ENCODE measurements at regions not wholly inside any gene's neighbourhood (a gene's known extent, or its start where the extent isn't known, plus 50 kb on each side); places are given as distances from the start of the nearest gene placed in this dataset.

- H3K9ac ChIP-seq (ENCODE audit: low read length in 3 of 3), result no peak overlapping the region
- no peaks in the 10 kb centered on the region for H3K9me3 ChIP-seq (ENCODE audit: control insufficient read depth in 2 of 3, insufficient read depth in 1 of 3, low read length in 3 of 3)
- no peak overlapping the region for H3K27ac ChIP-seq (ENCODE audit: low read depth in 2 of 2, low read length in 2 of 2)
- H3K4me3 ChIP-seq (ENCODE audit: low read length in 3 of 3), result no peak overlapping the region
- no peaks in the 10 kb centered on the region for H3K4me1 ChIP-seq (ENCODE audit: control insufficient read depth in 2 of 3, insufficient read depth in 2 of 3, low read depth in 1 of 3, low read length in 3 of 3)
- TF ChIP-seq, protein P1, sequence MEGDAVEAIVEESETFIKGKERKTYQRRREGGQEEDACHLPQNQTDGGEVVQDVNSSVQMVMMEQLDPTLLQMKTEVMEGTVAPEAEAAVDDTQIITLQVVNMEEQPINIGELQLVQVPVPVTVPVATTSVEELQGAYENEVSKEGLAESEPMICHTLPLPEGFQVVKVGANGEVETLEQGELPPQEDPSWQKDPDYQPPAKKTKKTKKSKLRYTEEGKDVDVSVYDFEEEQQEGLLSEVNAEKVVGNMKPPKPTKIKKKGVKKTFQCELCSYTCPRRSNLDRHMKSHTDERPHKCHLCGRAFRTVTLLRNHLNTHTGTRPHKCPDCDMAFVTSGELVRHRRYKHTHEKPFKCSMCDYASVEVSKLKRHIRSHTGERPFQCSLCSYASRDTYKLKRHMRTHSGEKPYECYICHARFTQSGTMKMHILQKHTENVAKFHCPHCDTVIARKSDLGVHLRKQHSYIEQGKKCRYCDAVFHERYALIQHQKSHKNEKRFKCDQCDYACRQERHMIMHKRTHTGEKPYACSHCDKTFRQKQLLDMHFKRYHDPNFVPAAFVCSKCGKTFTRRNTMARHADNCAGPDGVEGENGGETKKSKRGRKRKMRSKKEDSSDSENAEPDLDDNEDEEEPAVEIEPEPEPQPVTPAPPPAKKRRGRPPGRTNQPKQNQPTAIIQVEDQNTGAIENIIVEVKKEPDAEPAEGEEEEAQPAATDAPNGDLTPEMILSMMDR (IDR thresholded peaks at IDR 0.05; ENCODE audit: borderline replicate concordance, extremely low read depth, insufficient read depth), result no peak
- H3K36me3 ChIP-seq (ENCODE audit: control insufficient read depth in 2 of 3, insufficient read depth in 3 of 3, low read length in 3 of 3), result no peaks in the 10 kb centered on the region
- no peaks in the 10 kb centered on the region for H3K27me3 ChIP-seq (ENCODE audit: control insufficient read depth, insufficient read depth, low read length)
- no peak for DNase-seq
- no peak for FAIRE-seq
- intact Hi-C loops (cut with DNase I), result no loop called here
Observed at GRCh38 chr5:5883562-5883961, 461.1 kb downstream of the ICE1 start.

GRCh38 chr5:5883146-5883545 is 460.7 kb downstream of the ICE1 start:
- H3K4me3 ChIP-seq (ENCODE audit: low read length in 3 of 3), result no peak overlapping the region
- DNase-seq, result no peak
- no peaks in the 10 kb centered on the region for H3K4me1 ChIP-seq (ENCODE audit: control insufficient read depth in 2 of 3, insufficient read depth in 2 of 3, low read depth in 1 of 3, low read length in 3 of 3)
- H3K27me3 ChIP-seq (ENCODE audit: control insufficient read depth, insufficient read depth, low read length), result no peaks in the 10 kb centered on the region
- TF ChIP-seq, protein P1 (IDR thresholded peaks at IDR 0.05; ENCODE audit: borderline replicate concordance, extremely low read depth, insufficient read depth), result no peak
- H3K36me3 ChIP-seq (ENCODE audit: control insufficient read depth in 2 of 3, insufficient read depth in 3 of 3, low read length in 3 of 3), result no peaks in the 10 kb centered on the region
- intact Hi-C loops (cut with DNase I), result no loop called here
- no peak for FAIRE-seq
- no peaks in the 10 kb centered on the region for H3K9me3 ChIP-seq (ENCODE audit: control insufficient read depth in 2 of 3, insufficient read depth in 1 of 3, low read length in 3 of 3)
- no peak overlapping the region for H3K27ac ChIP-seq (ENCODE audit: low read depth in 2 of 2, low read length in 2 of 2)
- no peak overlapping the region for H3K9ac ChIP-seq (ENCODE audit: low read length in 3 of 3)

DNA sequence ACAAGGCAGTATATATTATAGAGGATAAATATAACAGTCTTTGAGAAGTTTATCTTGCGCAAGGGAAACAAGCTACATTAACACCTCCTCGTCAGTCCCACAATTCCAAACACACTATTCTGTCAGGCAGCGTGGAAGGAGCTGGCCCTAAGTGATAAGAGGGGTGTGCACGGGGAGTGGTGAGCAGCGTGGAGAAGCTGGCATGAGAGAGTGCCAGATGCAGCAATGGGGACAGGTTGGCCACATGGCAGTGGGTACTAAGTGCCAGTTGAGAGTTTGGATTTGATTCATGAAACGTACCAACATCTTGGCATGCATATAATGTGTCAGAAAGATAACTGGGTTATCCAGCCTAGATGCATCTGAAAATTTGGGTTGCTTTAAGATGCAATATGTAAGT is 460.2 kb downstream of the ICE1 start:
- Histone ChIP-seq H3K4me1 (ENCODE audit: control insufficient read depth in 2 of 3, insufficient read depth in 2 of 3, low read depth in 1 of 3, low read length in 3 of 3) (no peaks in the 10 kb centered on the region), H3K9ac (ENCODE audit: low read length in 3 of 3) (no peak overlapping the region), H3K9me3 (ENCODE audit: control insufficient read depth in 2 of 3, insufficient read depth in 1 of 3, low read length in 3 of 3) (no peaks in the 10 kb centered on the region), H3K4me3 (ENCODE audit: low read length in 3 of 3) (no peak overlapping the region), H3K27ac (ENCODE audit: low read depth in 2 of 2, low read length in 2 of 2) (no peak overlapping the region), H3K27me3 (ENCODE audit: control insufficient read depth, insufficient read depth, low read length) (no peaks in the 10 kb centered on the region), H3K36me3 (ENCODE audit: control insufficient read depth in 2 of 3, insufficient read depth in 3 of 3, low read length in 3 of 3) (no peaks in the 10 kb centered on the region)
- TF ChIP-seq, protein P1 (IDR thresholded peaks at IDR 0.05; ENCODE audit: borderline replicate concordance, extremely low read depth, insufficient read depth), result no peak
- intact Hi-C loops (cut with DNase I), result no loop called here
- DNase-seq, result no peak
- FAIRE-seq, result no peak

DNA sequence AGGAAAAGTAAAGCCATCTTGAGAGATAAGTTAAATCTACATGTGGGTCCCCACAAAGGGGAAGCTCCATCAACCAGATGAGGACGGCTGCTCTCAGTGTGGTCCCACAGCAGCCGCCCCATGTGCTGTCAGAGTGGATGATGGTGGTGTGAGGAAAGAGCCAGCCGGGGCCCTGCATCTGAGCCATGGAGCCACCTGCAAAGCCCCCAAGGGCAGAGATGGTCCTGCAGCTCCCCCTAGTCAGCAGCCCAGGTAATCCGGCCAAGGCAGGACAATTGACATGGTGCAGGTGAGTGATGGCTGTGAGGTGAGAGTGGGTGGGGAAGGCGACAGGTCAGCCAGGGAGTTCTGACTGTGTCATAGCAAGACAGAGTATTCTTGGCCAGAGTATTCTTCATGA is 458.8 kb downstream of the ICE1 start:
- Histone ChIP-seq H3K27ac (ENCODE audit: low read depth in 2 of 2, low read length in 2 of 2) (no peak overlapping the region), H3K4me1 (ENCODE audit: control insufficient read depth in 2 of 3, insufficient read depth in 2 of 3, low read depth in 1 of 3, low read length in 3 of 3) (no peaks in the 10 kb centered on the region), H3K36me3 (ENCODE audit: control insufficient read depth in 2 of 3, insufficient read depth in 3 of 3, low read length in 3 of 3) (no peaks in the 10 kb centered on the region), H3K9me3 (ENCODE audit: control insufficient read depth in 2 of 3, insufficient read depth in 1 of 3, low read length in 3 of 3) (no peaks in the 10 kb centered on the region), H3K4me3 (ENCODE audit: low read length in 3 of 3) (no peak overlapping the region), H3K27me3 (ENCODE audit: control insufficient read depth, insufficient read depth, low read length) (no peaks in the 10 kb centered on the region), H3K9ac (ENCODE audit: low read length in 3 of 3) (no peak overlapping the region)
- TF ChIP-seq, protein P1 (IDR thresholded peaks at IDR 0.05; ENCODE audit: borderline replicate concordance, extremely low read depth, insufficient read depth), result no peak
- DNase-seq, result peak in 1 of 5 donors; percentile 6
- intact Hi-C loops (cut with DNase I), result no loop called here
- no peak for FAIRE-seq
